H9 (cell line): ENCODE measurements at regions not wholly inside any gene's neighbourhood (a gene's known extent, or its start where the extent isn't known, plus 50 kb on each side); places are given as distances from the start of the nearest gene placed in this dataset.

Experiments used
- DNase-seq: peaks from one replicate; pipeline ENCODE4 v3.0.0-alpha.2; 2017
- H2AFZ ChIP-seq: one replicate; pipeline ENCODE4 v1.6.1; 2013; ENCODE audit warnings: mild to moderate bottlenecking, low read length, control low read depth, moderate library complexity
- H2AK5ac ChIP-seq: 2 replicates; pipeline ENCODE4 v1.6.1; 2013; ENCODE audit warnings: low read length, control low read depth, mixed read lengths; ENCODE audit not compliant: insufficient read length
- H2BK120ac ChIP-seq: one replicate; pipeline ENCODE4 v1.6.1; 2013; ENCODE audit warnings: low read depth, mild to moderate bottlenecking, low read length, control low read depth, inconsistent platforms; ENCODE audit not compliant: poor library complexity, severe bottlenecking
- H2BK12ac ChIP-seq: 2 replicates; pipeline ENCODE4 v1.6.1; 2013; ENCODE audit warnings: low read length, control low read depth, mixed read lengths, low read depth; ENCODE audit not compliant: insufficient read length
- H2BK15ac ChIP-seq: 2 replicates; pipeline ENCODE4 v1.6.1; 2013; ENCODE audit warnings: low read depth, low read length, control low read depth
- H2BK20ac ChIP-seq: one replicate; pipeline ENCODE4 v1.6.1; 2013; ENCODE audit warnings: low read depth, mild to moderate bottlenecking, low read length, control low read depth, inconsistent platforms; ENCODE audit not compliant: poor library complexity, severe bottlenecking
- H2BK5ac ChIP-seq: 2 replicates; pipeline ENCODE4 v1.6.1; 2013; ENCODE audit warnings: low read length, control low read depth, mixed read lengths; ENCODE audit not compliant: insufficient read length
- H3K14ac ChIP-seq: 2 replicates; pipeline ENCODE4 v1.6.1; 2013; ENCODE audit warnings: low read length, control low read depth; ENCODE audit not compliant: insufficient read depth
- H3K18ac ChIP-seq: 2 replicates; pipeline ENCODE4 v1.6.1; 2013; ENCODE audit warnings: low read depth, mild to moderate bottlenecking, mixed read lengths, low read length, control low read depth; ENCODE audit not compliant: insufficient read length
- H3K23ac ChIP-seq: 2 replicates; pipeline ENCODE4 v1.6.1; 2013; ENCODE audit warnings: low read length, control low read depth, mixed read lengths, low read depth; ENCODE audit not compliant: insufficient read length
- H3K23me2 ChIP-seq: 2 replicates; pipeline ENCODE4 v1.6.1; 2013; ENCODE audit warnings: low read depth, mild to moderate bottlenecking, mixed read lengths, low read length, control low read depth; ENCODE audit not compliant: insufficient read length, poor library complexity, severe bottlenecking
- H3K27ac ChIP-seq: 2 replicates; pipeline ENCODE4 v1.5.1; 2013; ENCODE audit warnings: low read length, control low read depth, mixed read lengths, low read depth; ENCODE audit not compliant: insufficient read length
- H3K27me3 ChIP-seq: 2 replicates; pipeline ENCODE4 v1.6.1; 2013; ENCODE audit warnings: low read length, control low read depth, inconsistent platforms; ENCODE audit not compliant: insufficient read depth
- H3K4ac ChIP-seq: 2 replicates; pipeline ENCODE4 v1.6.1; 2013; ENCODE audit warnings: low read depth, mild to moderate bottlenecking, control low read depth, inconsistent platforms, low read length, moderate library complexity
- H3K4me1 ChIP-seq: 2 replicates; pipeline ENCODE4 v1.6.1; 2013; ENCODE audit warnings: low read length, control low read depth, inconsistent platforms; ENCODE audit not compliant: insufficient read depth
- H3K4me2 ChIP-seq: 2 replicates; pipeline ENCODE4 v1.6.1; 2013; ENCODE audit warnings: low read length, control low read depth, mixed read lengths; ENCODE audit not compliant: insufficient read length, insufficient read depth
- H3K56ac ChIP-seq: 2 replicates; pipeline ENCODE4 v1.6.1; 2013; ENCODE audit warnings: low read depth, mild to moderate bottlenecking, mixed read lengths, low read length, control low read depth; ENCODE audit not compliant: insufficient read length
- H3K79me1 ChIP-seq: 2 replicates; pipeline ENCODE4 v1.6.1; 2013; ENCODE audit warnings: low read depth, mild to moderate bottlenecking, moderate library complexity, low read length, control low read depth, inconsistent platforms; ENCODE audit not compliant: insufficient read depth, poor library complexity, severe bottlenecking
- H3K79me2 ChIP-seq: 2 replicates; pipeline ENCODE4 v1.6.1; 2013; ENCODE audit warnings: low read length, control low read depth, inconsistent platforms; ENCODE audit not compliant: insufficient read depth
- H3K9ac ChIP-seq: 2 replicates; pipeline ENCODE4 v1.6.1; 2013; ENCODE audit warnings: low read length, control low read depth, mixed read lengths; ENCODE audit not compliant: insufficient read length; ENCODE audit errors: extremely low read depth
- H3K9me3 ChIP-seq: one replicate; pipeline ENCODE4 v1.6.1; 2013; ENCODE audit warnings: low read depth, low read length, inconsistent platforms; ENCODE audit not compliant: control insufficient read depth
- H3T11ph ChIP-seq: one replicate; pipeline ENCODE4 v1.6.1; 2013; ENCODE audit warnings: mild to moderate bottlenecking, low read length, control low read depth, inconsistent platforms
- H4K20me1 ChIP-seq: one replicate; pipeline ENCODE4 v1.6.1; 2013; ENCODE audit not compliant: control insufficient read depth, insufficient read length, insufficient read depth
- H4K5ac ChIP-seq: 2 replicates; pipeline ENCODE4 v1.6.1; 2013; ENCODE audit warnings: low read depth, mild to moderate bottlenecking, mixed read lengths, low read length, control low read depth; ENCODE audit not compliant: insufficient read length
- H4K8ac ChIP-seq: replicated peaks from 2 replicates; pipeline ENCODE4 v1.6.1; 2013; ENCODE audit warnings: low read length, control low read depth, mixed read lengths, low read depth; ENCODE audit not compliant: insufficient read length
- H4K91ac ChIP-seq: 2 replicates; pipeline ENCODE4 v1.6.1; 2013; ENCODE audit warnings: low read depth, mild to moderate bottlenecking, moderate library complexity, mixed read lengths, low read length, control low read depth; ENCODE audit not compliant: insufficient read length
- H3K27ac Mint-ChIP-seq, 3 experiments: 2 replicates in 2 of 3; 3 replicates in 1 of 3; pipeline ENCODE4 v1.8.0; 2020 to 2021; ENCODE audit warnings: mixed read lengths in 3 of 3, mild to moderate bottlenecking in 1 of 3, moderate library complexity in 1 of 3
- H3K27me3 Mint-ChIP-seq: 2 replicates; pipeline ENCODE4 v1.8.0; 2021; ENCODE audit warnings: low read depth, mild to moderate bottlenecking, moderate library complexity, mixed read lengths
- H3K36me3 Mint-ChIP-seq, 3 experiments: 2 replicates in 2 of 3; 3 replicates in 1 of 3; pipeline ENCODE4 v1.8.0; 2020 to 2021; ENCODE audit warnings: low read depth in 3 of 3, mixed read lengths in 3 of 3; ENCODE audit not compliant: insufficient read depth in 1 of 3
- H3K4me1 Mint-ChIP-seq, 2 experiments: 2 replicates each; pipeline ENCODE4 v1.8.0; 2020; ENCODE audit warnings: mixed read lengths in 2 of 2
- H3K4me3 Mint-ChIP-seq, 2 experiments: 2 replicates in 1 of 2; 3 replicates in 1 of 2; pipeline ENCODE4 v1.8.0; 2020 to 2021; ENCODE audit warnings: mild to moderate bottlenecking in 2 of 2, mixed read lengths in 2 of 2, moderate library complexity in 1 of 2
- H3K9me3 Mint-ChIP-seq, 2 experiments: 2 replicates in 1 of 2; 3 replicates in 1 of 2; pipeline ENCODE4 v1.8.0; 2020; ENCODE audit warnings: mild to moderate bottlenecking in 2 of 2, mixed read lengths in 2 of 2, moderate library complexity in 1 of 2
- CTCF ChIP-seq: fragments of 200-600 bp; sonication (generic); conservative IDR thresholded peaks from 3 replicates; pipeline ENCODE4 v1.8.0; 2021; ENCODE audit warnings: antibody characterized with exemption, mild to moderate bottlenecking
- WGBS: extraction: QIAGEN DNeasy Blood & Tissue Kit; methylation state at CpG from one replicate; pipeline ENCODE4 v1.1.7; 2013; ENCODE audit warnings: missing lambda C conversion rate, low lambda C conversion rate, mixed read lengths; ENCODE audit not compliant: insufficient read length; ENCODE audit errors: extremely low coverage; 5-methylcytosine and 5-hydroxymethylcytosine counted together

GRCh38 chr16:86325895-86326294 lies 184.4 kb upstream of the FOXF1 start:
- Mint-ChIP-seq H3K4me3 (no peak overlapping the region), H3K27me3 (peaks cover 27% of the 10 kb centered on the region), H3K9me3 (peaks cover 0 to 3% of the 10 kb centered on the region in 2 experiments; a peak in 1 of 5 replicates), H3K36me3 (0 out of 7 replicates have a peak, but pooled peaks cover 0 to 2% (median 0%) of the 10 kb centered on the region in 3 experiments), H3K4me1 (no peaks in the 10 kb centered on the region), H3K27ac (no peak overlapping the region)
- H4K5ac ChIP-seq, result no peak overlapping the region
- H3K18ac ChIP-seq, result no peak overlapping the region
- H3K9ac ChIP-seq, result no peak overlapping the region
- no peaks in the 10 kb centered on the region for H3K4me1 ChIP-seq
- H4K91ac ChIP-seq, result no peak overlapping the region
- no peak overlapping the region for H3K23ac ChIP-seq
- no peak overlapping the region for H2AFZ ChIP-seq
- no peak overlapping the region for H2BK15ac ChIP-seq
- no peaks in the 10 kb centered on the region for H3K23me2 ChIP-seq
- H2BK12ac ChIP-seq, result no peak overlapping the region
- H2BK20ac ChIP-seq, result no peak overlapping the region
- no peaks in the 10 kb centered on the region for H3K79me1 ChIP-seq
- no peak overlapping the region for H2AK5ac ChIP-seq
- H2BK120ac ChIP-seq, result no peak overlapping the region
- H3T11ph ChIP-seq, result no peak overlapping the region
- no peak overlapping the region for H2BK5ac ChIP-seq
- no peak overlapping the region for H3K56ac ChIP-seq
- WGBS, result no CpG with 5 or more reads among the region's 6 CpGs
- H3K27me3 ChIP-seq, result no peaks in the 10 kb centered on the region
- no peak overlapping the region for H4K8ac ChIP-seq
- no peak overlapping the region for H3K14ac ChIP-seq
- H3K27ac ChIP-seq, result no peak overlapping the region
- H3K4ac ChIP-seq, result no peak overlapping the region
- no peak for TF ChIP-seq CTCF
- no peaks in the 10 kb centered on the region for H4K20me1 ChIP-seq
- H3K9me3 ChIP-seq, result peaks cover 5% of the 10 kb centered on the region
- no peak overlapping the region for H3K4me2 ChIP-seq
- no peak for DNase-seq
- H3K79me2 ChIP-seq, result no peaks in the 10 kb centered on the region
